ENCODE measurements at regions not wholly inside any gene's neighbourhood (a gene's known extent, or its start where the extent isn't known, plus 50 kb on each side); places are given as distances from the start of the nearest gene placed in this dataset.
A peak's percentile ranks its signal among the peaks of the same experiment; 100 is the strongest.

DNA sequence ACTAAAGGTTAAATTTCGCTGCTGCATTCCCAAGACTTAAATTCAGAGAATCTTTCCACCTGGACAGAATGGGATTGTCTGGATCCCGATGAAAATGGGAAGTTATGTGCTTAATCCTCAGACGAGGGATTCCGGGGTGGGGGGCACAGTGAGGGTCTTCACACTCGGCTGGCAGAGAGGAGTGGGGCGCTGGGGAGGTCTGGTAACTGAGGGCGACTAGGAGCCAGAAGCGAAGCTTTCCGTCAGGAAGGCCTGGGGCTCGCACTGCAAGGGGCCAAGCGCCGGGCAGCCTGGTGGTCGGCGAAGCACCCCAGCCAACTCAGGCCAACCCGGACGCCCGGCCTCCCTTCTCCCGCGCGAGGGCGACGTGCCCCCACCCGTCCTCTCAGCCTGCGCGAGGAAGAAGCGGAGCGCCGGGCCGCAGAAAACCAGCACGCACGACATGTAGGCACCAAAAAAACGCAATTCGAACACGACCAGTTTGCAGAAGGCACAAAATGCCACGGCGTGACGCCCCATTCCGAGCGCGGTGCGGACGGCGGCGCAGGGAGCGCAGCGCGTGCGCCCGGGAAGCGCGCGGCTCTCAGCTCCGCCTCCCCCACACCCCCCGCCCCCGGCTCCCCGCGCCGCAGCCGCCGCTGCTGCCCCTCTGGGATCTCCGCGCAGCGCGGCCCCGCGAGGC lies 188.1 kb downstream of the ZEB2 start (continued):
- TF ChIP-seq ZNF395 (CRISPR knock-in tag; IDR thresholded peaks at IDR 0.05) (peak; percentile 39; the same call in 1 of the 2 replicates), BCOR (IDR thresholded peaks at IDR 0.05) (peak; percentile 71), HMBOX1 (IDR thresholded peaks at IDR 0.05) (no peak; the same call in 1 of the 2 replicates), DACH1 (IDR thresholded peaks at IDR 0.05; ENCODE audit: partially characterized antibody) (no peak), YY1 (IDR thresholded peaks at IDR 0.05; ENCODE audit: borderline replicate concordance in 1 of 3, control insufficient read depth in 1 of 3, extremely low read depth in 1 of 3, insufficient read depth in 3 of 3, insufficient read length in 1 of 3, insufficient replicate concordance in 2 of 3, low read depth in 1 of 3, low read length in 2 of 3) (peak in 2 of 3 experiments; percentile 51 to 57), TCF7L2 (IDR thresholded peaks at IDR 0.05; ENCODE audit: low read depth, low read length) (no peak), HOMEZ (CRISPR knock-in tag; IDR thresholded peaks at IDR 0.05) (no peak), ZNF445 (CRISPR knock-in tag; IDR thresholded peaks at IDR 0.05; ENCODE audit: low read depth) (no peak), SMAD1 (IDR thresholded peaks at IDR 0.05; ENCODE audit: low read depth, low read length, partially characterized antibody) (no peak), NKRF (IDR thresholded peaks at IDR 0.05; ENCODE audit: borderline replicate concordance) (peak; percentile 43; the same call in 1 of the 2 replicates), CBX3 (IDR thresholded peaks at IDR 0.05; ENCODE audit: borderline replicate concordance in 1 of 2, low read length in 2 of 2) (peak in 1 of 2 experiments; percentile 39; a peak in 1 of 3 replicates), EGR1 (conservative IDR thresholded peaks at IDR 0.05) (peak; percentile 40; the same call in 1 of the 2 replicates), RAD51 (IDR thresholded peaks at IDR 0.05; ENCODE audit: borderline replicate concordance, low read depth) (no peak)
- TF ChIP-seq, protein P1, sequence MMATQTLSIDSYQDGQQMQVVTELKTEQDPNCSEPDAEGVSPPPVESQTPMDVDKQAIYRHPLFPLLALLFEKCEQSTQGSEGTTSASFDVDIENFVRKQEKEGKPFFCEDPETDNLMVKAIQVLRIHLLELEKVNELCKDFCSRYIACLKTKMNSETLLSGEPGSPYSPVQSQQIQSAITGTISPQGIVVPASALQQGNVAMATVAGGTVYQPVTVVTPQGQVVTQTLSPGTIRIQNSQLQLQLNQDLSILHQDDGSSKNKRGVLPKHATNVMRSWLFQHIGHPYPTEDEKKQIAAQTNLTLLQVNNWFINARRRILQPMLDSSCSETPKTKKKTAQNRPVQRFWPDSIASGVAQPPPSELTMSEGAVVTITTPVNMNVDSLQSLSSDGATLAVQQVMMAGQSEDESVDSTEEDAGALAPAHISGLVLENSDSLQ (IDR thresholded peaks at IDR 0.05), result no peak
- TF ChIP-seq, protein P2, sequence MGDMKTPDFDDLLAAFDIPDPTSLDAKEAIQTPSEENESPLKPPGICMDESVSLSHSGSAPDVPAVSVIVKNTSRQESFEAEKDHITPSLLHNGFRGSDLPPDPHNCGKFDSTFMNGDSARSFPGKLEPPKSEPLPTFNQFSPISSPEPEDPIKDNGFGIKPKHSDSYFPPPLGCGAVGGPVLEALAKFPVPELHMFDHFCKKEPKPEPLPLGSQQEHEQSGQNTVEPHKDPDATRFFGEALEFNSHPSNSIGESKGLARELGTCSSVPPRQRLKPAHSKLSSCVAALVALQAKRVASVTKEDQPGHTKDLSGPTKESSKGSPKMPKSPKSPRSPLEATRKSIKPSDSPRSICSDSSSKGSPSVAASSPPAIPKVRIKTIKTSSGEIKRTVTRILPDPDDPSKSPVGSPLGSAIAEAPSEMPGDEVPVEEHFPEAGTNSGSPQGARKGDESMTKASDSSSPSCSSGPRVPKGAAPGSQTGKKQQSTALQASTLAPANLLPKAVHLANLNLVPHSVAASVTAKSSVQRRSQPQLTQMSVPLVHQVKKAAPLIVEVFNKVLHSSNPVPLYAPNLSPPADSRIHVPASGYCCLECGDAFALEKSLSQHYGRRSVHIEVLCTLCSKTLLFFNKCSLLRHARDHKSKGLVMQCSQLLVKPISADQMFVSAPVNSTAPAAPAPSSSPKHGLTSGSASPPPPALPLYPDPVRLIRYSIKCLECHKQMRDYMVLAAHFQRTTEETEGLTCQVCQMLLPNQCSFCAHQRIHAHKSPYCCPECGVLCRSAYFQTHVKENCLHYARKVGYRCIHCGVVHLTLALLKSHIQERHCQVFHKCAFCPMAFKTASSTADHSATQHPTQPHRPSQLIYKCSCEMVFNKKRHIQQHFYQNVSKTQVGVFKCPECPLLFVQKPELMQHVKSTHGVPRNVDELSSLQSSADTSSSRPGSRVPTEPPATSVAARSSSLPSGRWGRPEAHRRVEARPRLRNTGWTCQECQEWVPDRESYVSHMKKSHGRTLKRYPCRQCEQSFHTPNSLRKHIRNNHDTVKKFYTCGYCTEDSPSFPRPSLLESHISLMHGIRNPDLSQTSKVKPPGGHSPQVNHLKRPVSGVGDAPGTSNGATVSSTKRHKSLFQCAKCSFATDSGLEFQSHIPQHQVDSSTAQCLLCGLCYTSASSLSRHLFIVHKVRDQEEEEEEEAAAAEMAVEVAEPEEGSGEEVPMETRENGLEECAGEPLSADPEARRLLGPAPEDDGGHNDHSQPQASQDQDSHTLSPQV (IDR thresholded peaks at IDR 0.05), result peak; percentile 77
